H1 (cell line): ENCODE measurements at regions not wholly inside any gene's neighbourhood (a gene's known extent, or its start where the extent isn't known, plus 50 kb on each side); places are given as distances from the start of the nearest gene placed in this dataset.

ENCODE experiments used
- CTCF ChIA-PET: fragments of 300-600 bp; sonication (Branson Sonifier 250); formaldehyde crosslinking; loops from one replicate; lab custom pipeline; 2021; ENCODE audit not compliant: partially characterized antibody; lab: Charles Lee
- POLR2A ChIA-PET: fragments of 300-600 bp; sonication (Branson Sonifier 250); formaldehyde crosslinking; loops from one replicate; lab custom pipeline; 2021; ENCODE audit warnings: inconsistent platforms; ENCODE audit not compliant: partially characterized antibody; lab: Charles Lee
- DNase-seq, 2 experiments: peaks; one replicate each; pipeline versions ENCODE4 v3.0.0 to v3.0.0-alpha.2; 2010 to 2022; ENCODE audit warnings: low spot score in 2 of 2, low read depth in 1 of 2, mixed read lengths in 1 of 2
- FAIRE-seq: peaks from 2 replicates; lab custom pipeline; 2011; peaks lifted over from hg19 to GRCh38; lab: Jason Lieb, UNC
- H2AFZ ChIP-seq: 2 replicates; pipeline ENCODE4 v1.8.1; 2012; ENCODE audit warnings: low read length, inconsistent platforms
- H2AK5ac ChIP-seq: 2 replicates; pipeline ENCODE4 v1.6.1; 2013; ENCODE audit warnings: low read depth, low read length
- H2BK120ac ChIP-seq: replicated peaks from 2 replicates; pipeline ENCODE3; 2013; ENCODE audit warnings: low read depth, low read length, inconsistent platforms
- H2BK12ac ChIP-seq: 2 replicates; pipeline ENCODE4 v1.6.1; 2013; ENCODE audit warnings: low read depth, low read length
- H2BK15ac ChIP-seq: 2 replicates; pipeline ENCODE4 v1.6.1; 2013; ENCODE audit warnings: low read length
- H2BK20ac ChIP-seq: 2 replicates; pipeline ENCODE4 v1.6.1; 2013; ENCODE audit warnings: low read length
- H2BK5ac ChIP-seq: 2 replicates; pipeline ENCODE4 v1.6.1; 2013; ENCODE audit warnings: low read depth, low read length
- H3K14ac ChIP-seq: 2 replicates; pipeline ENCODE4 v1.6.1; 2013; ENCODE audit warnings: inconsistent platforms; ENCODE audit not compliant: insufficient read length
- H3K18ac ChIP-seq: 2 replicates; pipeline ENCODE4 v1.6.1; 2013; ENCODE audit warnings: low read length; ENCODE audit errors: extremely low read depth
- H3K23ac ChIP-seq: 2 replicates; pipeline ENCODE4 v1.6.1; 2013; ENCODE audit warnings: inconsistent platforms; ENCODE audit not compliant: insufficient read length
- H3K23me2 ChIP-seq: 2 replicates; pipeline ENCODE4 v1.6.1; 2013; ENCODE audit warnings: low read depth, low read length
- H3K27ac ChIP-seq: 2 replicates; pipeline ENCODE4 v1.6.1; 2011; ENCODE audit warnings: low read depth, low read length, inconsistent platforms
- H3K27me3 ChIP-seq, 4 experiments: replicated peaks in 1 of 4; 1 replicate in 1 of 4; 2 replicates in 3 of 4; pipeline versions ENCODE4 v1.6.1 to v1.8.1; 2011 to 2013; ENCODE audit warnings: low read length in 3 of 4, mild to moderate bottlenecking in 3 of 4, inconsistent platforms in 2 of 4, mixed read lengths in 2 of 4, moderate library complexity in 1 of 4; ENCODE audit not compliant: control insufficient read depth in 3 of 4, insufficient read depth in 3 of 4; ENCODE audit errors: extremely low read depth in 1 of 4
- H3K36me3 ChIP-seq, 4 experiments: 2 replicates each; pipeline versions ENCODE4 v1.6.1 to v1.8.1; 2011 to 2013; ENCODE audit warnings: mild to moderate bottlenecking in 4 of 4, low read length in 3 of 4, moderate library complexity in 2 of 4, control low read depth in 1 of 4, inconsistent platforms in 1 of 4; ENCODE audit not compliant: insufficient read depth in 4 of 4, control insufficient read depth in 2 of 4
- H3K4ac ChIP-seq: replicated peaks from 2 replicates; pipeline ENCODE3; 2013; ENCODE audit warnings: low read length, low read depth, mixed read lengths, inconsistent platforms; ENCODE audit not compliant: insufficient read length
- H3K4me1 ChIP-seq, 4 experiments: replicated peaks in 1 of 4; 1 replicate in 1 of 4; 2 replicates in 3 of 4; pipeline versions ENCODE4 v1.6.1 to v1.8.1; 2011 to 2013; ENCODE audit warnings: low read length in 3 of 4, inconsistent platforms in 2 of 4, mixed read lengths in 1 of 4; ENCODE audit not compliant: insufficient read depth in 4 of 4, control insufficient read depth in 3 of 4
- H3K4me2 ChIP-seq, 2 experiments: 2 replicates each; pipeline versions ENCODE4 v1.6.1 to v1.8.1; 2011 to 2013; ENCODE audit warnings: low read depth in 2 of 2, low read length in 2 of 2, control low read depth in 1 of 2, inconsistent platforms in 1 of 2, mild to moderate bottlenecking in 1 of 2; ENCODE audit not compliant: insufficient read depth in 1 of 2
- H3K4me3 ChIP-seq, 4 experiments: fragments of 200-600, 300-600 bp in 1 of 4; sonication (generic), shearing (Covaris generic), sonication (Bioruptor Twin) in 1 of 4; 2 replicates each; pipeline versions ENCODE4 v1.5.1 to v1.8.1; 2011 to 2016; ENCODE audit warnings: low read length in 4 of 4, low read depth in 3 of 4, control low read depth in 2 of 4, inconsistent platforms in 2 of 4, mild to moderate bottlenecking in 2 of 4, mixed read lengths in 1 of 4, moderate library complexity in 1 of 4; ENCODE audit not compliant: insufficient read depth in 2 of 4; ENCODE audit errors: extremely low read depth in 1 of 4
- H3K56ac ChIP-seq: replicated peaks from 2 replicates; pipeline ENCODE3; 2013; ENCODE audit warnings: low read depth, mild to moderate bottlenecking, mixed read lengths, low read length, inconsistent platforms; ENCODE audit not compliant: insufficient read length
- H3K79me1 ChIP-seq: 2 replicates; pipeline ENCODE4 v1.6.1; 2013; ENCODE audit warnings: low read depth, low read length, control low read depth
- H3K79me2 ChIP-seq, 2 experiments: 2 replicates each; pipeline versions ENCODE4 v1.6.1 to v1.8.1; 2012 to 2013; ENCODE audit warnings: low read length in 2 of 2, mild to moderate bottlenecking in 2 of 2, inconsistent platforms in 1 of 2; ENCODE audit not compliant: insufficient read depth in 2 of 2, control insufficient read depth in 1 of 2
- H3K9ac ChIP-seq, 4 experiments: replicated peaks in 1 of 4; 1 replicate in 1 of 4; 2 replicates in 3 of 4; pipeline versions ENCODE4 v1.6.1 to v1.8.1; 2011 to 2013; ENCODE audit warnings: low read depth in 3 of 4, low read length in 3 of 4, control low read depth in 2 of 4, mild to moderate bottlenecking in 2 of 4, moderate library complexity in 2 of 4, inconsistent platforms in 1 of 4; ENCODE audit errors: extremely low read depth in 1 of 4
- H3K9me3 ChIP-seq, 2 experiments: 2 replicates each; pipeline versions ENCODE4 v1.6.1 to v1.8.1; 2012 to 2013; ENCODE audit warnings: mild to moderate bottlenecking in 2 of 2, moderate library complexity in 2 of 2, control low read depth in 1 of 2, inconsistent platforms in 1 of 2, low read depth in 1 of 2, low read length in 1 of 2, mixed read lengths in 1 of 2; ENCODE audit not compliant: insufficient read depth in 2 of 2
- H4K20me1 ChIP-seq, 2 experiments: replicated peaks in 1 of 2; 2 replicates each; pipeline versions ENCODE3 to v1.8.1; 2011 to 2013; ENCODE audit warnings: inconsistent platforms in 2 of 2, low read length in 2 of 2, mild to moderate bottlenecking in 1 of 2; ENCODE audit not compliant: insufficient read depth in 2 of 2, control insufficient read depth in 1 of 2
- H4K5ac ChIP-seq: 2 replicates; pipeline ENCODE4 v1.6.1; 2013; ENCODE audit warnings: low read length, low read depth, mixed read lengths, inconsistent platforms; ENCODE audit not compliant: insufficient read length
- H4K8ac ChIP-seq: 2 replicates; pipeline ENCODE4 v1.8.0; 2013; ENCODE audit warnings: mild to moderate bottlenecking, moderate library complexity, low read length, inconsistent platforms; ENCODE audit not compliant: insufficient read depth; ENCODE audit errors: extremely low read depth
- H4K91ac ChIP-seq: replicated peaks from 2 replicates; pipeline ENCODE3; 2013; ENCODE audit warnings: low read length, mixed read lengths, inconsistent platforms; ENCODE audit not compliant: insufficient read length
- BRCA1 ChIP-seq: IDR thresholded peaks from 2 replicates; pipeline ENCODE4 v1.6.1; 2012; ENCODE audit warnings: low read depth, low read length, improper control_type of control experiment
- CHD1 ChIP-seq: IDR thresholded peaks from 2 replicates; pipeline ENCODE4 v1.6.1; 2012; ENCODE audit warnings: low read depth, low read length, improper control_type of control experiment
- EP300 ChIP-seq, 2 experiments: IDR thresholded peaks; 1 replicate in 1 of 2; 2 replicates in 1 of 2; pipeline ENCODE4 v1.6.1; 2011 to 2012; ENCODE audit warnings: low read depth in 2 of 2, low read length in 2 of 2, mild to moderate bottlenecking in 2 of 2, borderline replicate concordance in 1 of 2, inconsistent platforms in 1 of 2, moderate library complexity in 1 of 2
- FOSL1 ChIP-seq: IDR thresholded peaks from 2 replicates; pipeline ENCODE4 v1.6.1; 2011; ENCODE audit warnings: mild to moderate bottlenecking, low read depth, low read length, moderate library complexity; ENCODE audit not compliant: insufficient read depth
- PHF8 ChIP-seq: fragments of 200-600 bp; sonication (generic); conservative IDR thresholded peaks from 2 replicates; pipeline ENCODE4 v1.7.1; 2012; ENCODE audit warnings: low read depth, mild to moderate bottlenecking, inconsistent platforms, low read length, moderate library complexity
- RXRA ChIP-seq: IDR thresholded peaks from 2 replicates; pipeline ENCODE4 v1.6.1; 2011; ENCODE audit warnings: low read depth, mild to moderate bottlenecking, low read length, moderate library complexity; ENCODE audit not compliant: insufficient read depth
- SP2 ChIP-seq: IDR thresholded peaks from 2 replicates; pipeline ENCODE4 v1.6.1; 2012; ENCODE audit warnings: mild to moderate bottlenecking, low read length, inconsistent platforms
- SP4 ChIP-seq: IDR thresholded peaks from 2 replicates; pipeline ENCODE4 v1.6.1; 2012; ENCODE audit warnings: low read length, inconsistent platforms
- SRF ChIP-seq: IDR thresholded peaks from 2 replicates; pipeline ENCODE4 v1.6.1; 2011; ENCODE audit warnings: mild to moderate bottlenecking, low read depth, low read length, moderate library complexity
- TAF7 ChIP-seq: optimal IDR thresholded peaks from 2 replicates; pipeline ENCODE3; 2011; ENCODE audit warnings: low read depth, mild to moderate bottlenecking, inconsistent platforms, low read length, moderate library complexity, borderline replicate concordance
- WGBS, 2 experiments: shearing (Covaris generic) in 1 of 2; methylation state at CpG; one replicate each; pipeline versions ENCODE4 v1.1.6 to v1.1.7; 2013 to 2015; ENCODE audit warnings: low lambda C conversion rate in 2 of 2, mixed read lengths in 2 of 2, inconsistent platforms in 1 of 2, low coverage in 1 of 2, missing lambda C conversion rate in 1 of 2; ENCODE audit not compliant: insufficient replicate concordance in 2 of 2, insufficient coverage in 1 of 2, insufficient read length in 1 of 2; ENCODE audit errors: extremely low coverage in 1 of 2, missing lambda C conversion rate in 1 of 2; 5-methylcytosine and 5-hydroxymethylcytosine counted together
- TF ChIP-seq, protein P1 (sequence below): IDR thresholded peaks from 2 replicates; pipeline ENCODE4 v1.6.1; 2012; ENCODE audit warnings: inconsistent platforms
- TF ChIP-seq, protein P2 (sequence below): IDR thresholded peaks from 2 replicates; pipeline ENCODE4 v1.6.1; 2012; ENCODE audit warnings: low read length, inconsistent platforms

DNA sequence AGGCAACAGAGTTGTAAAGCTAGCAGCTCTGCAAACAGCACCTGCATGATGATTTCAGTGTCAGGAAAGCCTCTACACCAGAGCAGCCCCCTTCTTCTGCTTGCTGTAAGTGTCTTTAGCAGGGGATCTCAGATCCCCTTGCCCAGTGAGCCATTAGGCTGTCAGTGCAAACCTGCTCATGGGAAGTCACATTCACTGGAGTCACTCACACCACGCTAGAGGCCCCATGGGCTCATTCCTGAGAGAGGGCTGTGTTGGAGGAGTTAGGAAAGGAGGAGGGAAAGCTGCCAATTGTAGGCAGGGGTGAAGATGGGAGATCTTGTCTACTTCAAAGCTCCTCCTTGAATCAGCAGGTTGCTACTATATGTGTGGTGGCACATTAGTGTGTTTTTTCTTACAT lies 275.2 kb downstream of the SMARCA2 start:
- H3K9ac ChIP-seq: no peak overlapping the region
- no peak overlapping the region for H3K56ac ChIP-seq
- peaks cover 0 to 16% (median 5%) of the 10 kb centered on the region in 4 experiments; a peak in 2 of 7 replicates for H3K4me1 ChIP-seq
- no peak overlapping the region for H3K18ac ChIP-seq
- ChIA-PET POLR2A (interaction anchor here (2.6 kb wide), 1 partner anchor 9 kb away, joined by 13 read pairs; no protein-coding TSS in a partner anchor), CTCF (interaction anchor here (0.6 to 1.6 kb wide), 3 partner anchors 9 to 116 kb away, joined by 3 read pairs; no protein-coding TSS in a partner anchor)
- no peaks in the 10 kb centered on the region for H3K23me2 ChIP-seq
- no peak overlapping the region for H4K8ac ChIP-seq
- no peak overlapping the region for H3K27ac ChIP-seq
- no peak overlapping the region for H3K4me2 ChIP-seq
- TF ChIP-seq EP300 (IDR thresholded peaks at IDR 0.05; ENCODE audit: borderline replicate concordance in 1 of 2, low read depth in 2 of 2, low read length in 2 of 2) (no peak), BRCA1 (no peak), TAF7 (no peak), RXRA (no peak), CHD1 (no peak), PHF8 (no peak), SP4 (no peak), SP2 (no peak), SRF (no peak), FOSL1 (no peak)
- TF ChIP-seq, protein P1, sequence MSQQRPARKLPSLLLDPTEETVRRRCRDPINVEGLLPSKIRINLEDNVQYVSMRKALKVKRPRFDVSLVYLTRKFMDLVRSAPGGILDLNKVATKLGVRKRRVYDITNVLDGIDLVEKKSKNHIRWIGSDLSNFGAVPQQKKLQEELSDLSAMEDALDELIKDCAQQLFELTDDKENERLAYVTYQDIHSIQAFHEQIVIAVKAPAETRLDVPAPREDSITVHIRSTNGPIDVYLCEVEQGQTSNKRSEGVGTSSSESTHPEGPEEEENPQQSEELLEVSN: no peak
- TF ChIP-seq, protein P2, sequence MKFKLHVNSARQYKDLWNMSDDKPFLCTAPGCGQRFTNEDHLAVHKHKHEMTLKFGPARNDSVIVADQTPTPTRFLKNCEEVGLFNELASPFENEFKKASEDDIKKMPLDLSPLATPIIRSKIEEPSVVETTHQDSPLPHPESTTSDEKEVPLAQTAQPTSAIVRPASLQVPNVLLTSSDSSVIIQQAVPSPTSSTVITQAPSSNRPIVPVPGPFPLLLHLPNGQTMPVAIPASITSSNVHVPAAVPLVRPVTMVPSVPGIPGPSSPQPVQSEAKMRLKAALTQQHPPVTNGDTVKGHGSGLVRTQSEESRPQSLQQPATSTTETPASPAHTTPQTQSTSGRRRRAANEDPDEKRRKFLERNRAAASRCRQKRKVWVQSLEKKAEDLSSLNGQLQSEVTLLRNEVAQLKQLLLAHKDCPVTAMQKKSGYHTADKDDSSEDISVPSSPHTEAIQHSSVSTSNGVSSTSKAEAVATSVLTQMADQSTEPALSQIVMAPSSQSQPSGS: no peak
- H2AFZ ChIP-seq: no peak overlapping the region
- H4K20me1 ChIP-seq: no peaks in the 10 kb centered on the region
- H2AK5ac ChIP-seq: no peak overlapping the region
- 0 out of 4 replicates have a peak, but pooled peaks cover 0 to 2% of the 10 kb centered on the region in 2 experiments for H3K9me3 ChIP-seq
- WGBS, 2 experiments: 78% methylated on average over 1 of the region's 1 CpG; no CpG with 5 or more reads in 1 of the 2 experiments
- DNase-seq (no peak), FAIRE-seq (no peak)
- H3K23ac ChIP-seq: no peak overlapping the region
- H4K91ac ChIP-seq: peak overlapping the region; percentile 29
- H2BK12ac ChIP-seq: 0 out of 2 replicates have a peak overlapping the region, but pooled peaks have one; percentile 30
- no peaks in the 10 kb centered on the region for H3K79me2 ChIP-seq
- no peak overlapping the region for H4K5ac ChIP-seq
- no peaks in the 10 kb centered on the region for H3K27me3 ChIP-seq
- H2BK20ac ChIP-seq: no peak overlapping the region
- H2BK120ac ChIP-seq: peak overlapping the region; percentile 52
- no peaks in the 10 kb centered on the region; a peak in 2 of 8 replicates for H3K36me3 ChIP-seq
- H3K79me1 ChIP-seq: no peaks in the 10 kb centered on the region
- peak overlapping the region; percentile 63; the same call in 1 of the 2 replicates for H2BK15ac ChIP-seq
- H2BK5ac ChIP-seq: no peak overlapping the region; the same call in 1 of the 2 replicates
- H3K4ac ChIP-seq: no peak overlapping the region
- H3K14ac ChIP-seq: no peak overlapping the region
- H3K4me3 ChIP-seq: no peak overlapping the region
